HG03342 (cell line): ENCODE measurements at regions not wholly inside any gene's neighbourhood (a gene's known extent, or its start where the extent isn't known, plus 50 kb on each side); places are given as distances from the start of the nearest gene placed in this dataset.
"Not testable (repeated sequence)": the region's sequence is repeated elsewhere in the genome, so short reads cannot be mapped to it uniquely, and the experiment has no call there.

Experiments
- ATAC-seq: cut with Tn5 transposase; IDR thresholded peaks from one replicate; pipeline ENCODE4 v1.9.1; 2021; ENCODE audit warnings: mild to moderate bottlenecking, moderate library complexity; ENCODE audit not compliant: unreplicated experiment

GRCh38 chr9:73056245-73056644 is 95.4 kb upstream of the ANXA1 start:
- ATAC-seq: no peak

- no peak for ATAC-seq
Observed at GRCh38 chr9:73054091-73054490, 97.6 kb upstream of the ANXA1 start.

GRCh38 chr9:73053543-73053942 is 98.1 kb upstream of the ANXA1 start:
- ATAC-seq: no peak

GRCh38 chr9:73050887-73051550 is 98.2 kb upstream of the ALDH1A1 start:
- ATAC-seq: no peak

GRCh38 chr9:73050065-73050816 is 97.4 kb upstream of the ALDH1A1 start:
- no peak for ATAC-seq

- no peak for ATAC-seq
Observed at GRCh38 chr9:73049280-73049679, 96.4 kb upstream of the ALDH1A1 start.

GRCh38 chr9:73046769-73047168 is 93.9 kb upstream of the ALDH1A1 start:
- no peak for ATAC-seq

- ATAC-seq: not testable (repeated sequence)
Observed at GRCh38 chr9:73044776-73045175, 91.9 kb upstream of the ALDH1A1 start.

- ATAC-seq: no peak
Observed at GRCh38 chr9:73042155-73042554, 89.3 kb upstream of the ALDH1A1 start.

GRCh38 chr9:73039271-73040263 is 86.7 kb upstream of the ALDH1A1 start:
- no peak for ATAC-seq

- ATAC-seq: no peak
Observed at GRCh38 chr9:73038613-73039012, 85.8 kb upstream of the ALDH1A1 start.

GRCh38 chr9:73038089-73038509 is 85.2 kb upstream of the ALDH1A1 start:
- ATAC-seq: no peak

GRCh38 chr9:73037613-73038012 is 84.8 kb upstream of the ALDH1A1 start:
- no peak for ATAC-seq

GRCh38 chr9:73034962-73035361 is 82.1 kb upstream of the ALDH1A1 start:
- no peak for ATAC-seq

GRCh38 chr9:73031350-73031749 is 78.5 kb upstream of the ALDH1A1 start:
- ATAC-seq: no peak

- no peak for ATAC-seq
Observed at GRCh38 chr9:73030370-73031030, 77.6 kb upstream of the ALDH1A1 start.

- no peak for ATAC-seq
Observed at GRCh38 chr9:73029346-73029745, 76.5 kb upstream of the ALDH1A1 start.

- no peak for ATAC-seq
Observed at GRCh38 chr9:73026375-73026774, 73.5 kb upstream of the ALDH1A1 start.

GRCh38 chr9:73024601-73025034 is 71.8 kb upstream of the ALDH1A1 start:
- ATAC-seq: no peak

GRCh38 chr9:73023025-73023541 is 70.2 kb upstream of the ALDH1A1 start:
- no peak for ATAC-seq
